ENCODE measurements at regions not wholly inside any gene's neighbourhood (a gene's known extent, or its start where the extent isn't known, plus 50 kb on each side); places are given as distances from the start of the nearest gene placed in this dataset.

DNA sequence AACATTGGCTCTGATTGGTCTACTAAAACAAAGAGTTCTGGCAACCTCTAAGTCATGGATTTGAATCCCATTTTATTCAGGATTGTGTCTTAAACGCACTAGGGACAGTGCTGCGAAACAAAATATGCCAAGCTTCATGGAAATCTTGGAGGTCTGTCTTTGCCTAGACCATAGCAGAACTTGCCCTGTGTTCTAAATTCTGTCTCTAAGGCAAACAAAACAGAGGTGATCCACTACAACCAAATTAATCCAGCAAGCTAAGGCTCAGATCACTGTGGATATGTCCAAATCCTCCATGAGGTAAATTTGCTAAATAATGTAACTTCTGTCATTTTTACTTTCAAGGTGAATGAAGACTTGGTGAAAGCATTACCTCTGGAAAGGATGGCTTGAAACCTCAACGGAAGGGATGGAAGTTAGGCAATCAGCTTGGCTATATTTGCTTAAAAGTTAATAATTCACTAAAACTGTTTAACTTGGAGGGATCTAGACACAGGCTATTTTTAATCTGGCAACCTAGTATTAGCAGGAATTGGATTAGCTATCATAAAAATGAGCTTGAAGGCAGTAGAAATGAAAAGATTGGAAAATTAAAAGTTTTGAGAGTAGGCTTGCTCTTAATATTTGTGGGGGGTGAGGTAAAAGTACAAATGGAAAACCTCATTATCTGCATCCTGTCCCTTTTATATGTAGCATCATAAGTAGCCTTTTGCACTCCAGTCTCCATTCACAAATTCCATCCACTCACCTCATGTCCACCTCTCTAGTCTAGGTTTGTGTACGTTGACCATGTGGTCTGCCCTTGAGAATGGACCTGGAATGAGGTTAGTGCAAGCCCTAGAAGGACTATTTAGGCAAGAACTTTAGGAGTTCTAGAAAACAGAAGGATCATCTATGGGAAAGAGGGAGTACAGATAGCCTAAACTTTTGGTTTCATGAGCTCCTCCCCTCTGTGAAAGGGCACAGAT is 176.2 kb downstream of the SMC2 start:
- no peak overlapping the region for H3K27ac ChIP-seq (ENCODE audit: low read depth in 2 of 2, low read length in 2 of 2)
- TF ChIP-seq, protein P1, sequence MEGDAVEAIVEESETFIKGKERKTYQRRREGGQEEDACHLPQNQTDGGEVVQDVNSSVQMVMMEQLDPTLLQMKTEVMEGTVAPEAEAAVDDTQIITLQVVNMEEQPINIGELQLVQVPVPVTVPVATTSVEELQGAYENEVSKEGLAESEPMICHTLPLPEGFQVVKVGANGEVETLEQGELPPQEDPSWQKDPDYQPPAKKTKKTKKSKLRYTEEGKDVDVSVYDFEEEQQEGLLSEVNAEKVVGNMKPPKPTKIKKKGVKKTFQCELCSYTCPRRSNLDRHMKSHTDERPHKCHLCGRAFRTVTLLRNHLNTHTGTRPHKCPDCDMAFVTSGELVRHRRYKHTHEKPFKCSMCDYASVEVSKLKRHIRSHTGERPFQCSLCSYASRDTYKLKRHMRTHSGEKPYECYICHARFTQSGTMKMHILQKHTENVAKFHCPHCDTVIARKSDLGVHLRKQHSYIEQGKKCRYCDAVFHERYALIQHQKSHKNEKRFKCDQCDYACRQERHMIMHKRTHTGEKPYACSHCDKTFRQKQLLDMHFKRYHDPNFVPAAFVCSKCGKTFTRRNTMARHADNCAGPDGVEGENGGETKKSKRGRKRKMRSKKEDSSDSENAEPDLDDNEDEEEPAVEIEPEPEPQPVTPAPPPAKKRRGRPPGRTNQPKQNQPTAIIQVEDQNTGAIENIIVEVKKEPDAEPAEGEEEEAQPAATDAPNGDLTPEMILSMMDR (IDR thresholded peaks at IDR 0.05; ENCODE audit: borderline replicate concordance, extremely low read depth, insufficient read depth), result no peak
- intact Hi-C loops (cut with DNase I), result no loop called here

DNA sequence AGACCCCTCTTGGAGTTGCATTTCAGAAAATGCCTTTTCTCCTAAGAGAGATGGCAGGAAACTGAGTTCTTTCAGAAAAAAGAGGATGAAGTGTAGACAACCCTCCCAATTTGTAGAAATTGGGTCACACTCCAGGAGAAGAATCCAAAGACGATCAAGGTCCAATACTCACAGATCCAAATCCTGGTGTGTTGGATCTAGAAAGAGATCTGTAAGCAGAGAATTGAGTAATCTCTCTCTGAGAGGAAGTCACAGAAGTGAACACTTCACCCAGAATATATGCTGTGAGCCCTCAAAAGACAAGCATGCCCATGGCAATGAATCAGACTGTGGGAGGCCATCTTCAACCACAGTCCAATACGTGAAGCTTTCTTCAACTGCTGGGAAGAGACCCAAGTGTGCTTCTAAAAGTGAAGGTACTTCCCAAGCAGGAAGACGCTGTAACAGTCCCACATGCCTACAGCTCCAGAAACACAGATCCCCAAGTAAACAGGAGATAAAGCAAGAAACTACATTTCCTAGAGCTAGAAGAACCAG is 182.7 kb downstream of the SMC2 start:
- Histone ChIP-seq H3K27me3 (ENCODE audit: control insufficient read depth, insufficient read depth, low read length) (no peaks in the 10 kb centered on the region), H3K36me3 (ENCODE audit: control insufficient read depth in 2 of 3, insufficient read depth in 3 of 3, low read length in 3 of 3) (no peaks in the 10 kb centered on the region), H3K4me3 (ENCODE audit: low read length in 3 of 3) (no peak overlapping the region), H3K27ac (ENCODE audit: low read depth in 2 of 2, low read length in 2 of 2) (no peak overlapping the region), H3K9ac (ENCODE audit: low read length in 3 of 3) (no peak overlapping the region), H3K4me1 (ENCODE audit: control insufficient read depth in 2 of 3, insufficient read depth in 2 of 3, low read depth in 1 of 3, low read length in 3 of 3) (no peaks in the 10 kb centered on the region), H3K9me3 (ENCODE audit: control insufficient read depth in 2 of 3, insufficient read depth in 1 of 3, low read length in 3 of 3) (no peaks in the 10 kb centered on the region)
- TF ChIP-seq, protein P1 (IDR thresholded peaks at IDR 0.05; ENCODE audit: borderline replicate concordance, extremely low read depth, insufficient read depth), result no peak
- intact Hi-C loops (cut with DNase I), result no loop called here
- FAIRE-seq (no peak), DNase-seq (no peak)

More for the DNA sequence above, 176.2 kb downstream of the SMC2 start:
- no peak overlapping the region for H3K9ac ChIP-seq (ENCODE audit: low read length in 3 of 3)
- H3K36me3 ChIP-seq (ENCODE audit: control insufficient read depth in 2 of 3, insufficient read depth in 3 of 3, low read length in 3 of 3), result no peaks in the 10 kb centered on the region
- no peak overlapping the region for H3K4me3 ChIP-seq (ENCODE audit: low read length in 3 of 3)
- no peaks in the 10 kb centered on the region for H3K9me3 ChIP-seq (ENCODE audit: control insufficient read depth in 2 of 3, insufficient read depth in 1 of 3, low read length in 3 of 3)
- no peaks in the 10 kb centered on the region for H3K4me1 ChIP-seq (ENCODE audit: control insufficient read depth in 2 of 3, insufficient read depth in 2 of 3, low read depth in 1 of 3, low read length in 3 of 3)
- DNase-seq, result no peak
- H3K27me3 ChIP-seq (ENCODE audit: control insufficient read depth, insufficient read depth, low read length), result no peaks in the 10 kb centered on the region
- no peak for FAIRE-seq

DNA sequence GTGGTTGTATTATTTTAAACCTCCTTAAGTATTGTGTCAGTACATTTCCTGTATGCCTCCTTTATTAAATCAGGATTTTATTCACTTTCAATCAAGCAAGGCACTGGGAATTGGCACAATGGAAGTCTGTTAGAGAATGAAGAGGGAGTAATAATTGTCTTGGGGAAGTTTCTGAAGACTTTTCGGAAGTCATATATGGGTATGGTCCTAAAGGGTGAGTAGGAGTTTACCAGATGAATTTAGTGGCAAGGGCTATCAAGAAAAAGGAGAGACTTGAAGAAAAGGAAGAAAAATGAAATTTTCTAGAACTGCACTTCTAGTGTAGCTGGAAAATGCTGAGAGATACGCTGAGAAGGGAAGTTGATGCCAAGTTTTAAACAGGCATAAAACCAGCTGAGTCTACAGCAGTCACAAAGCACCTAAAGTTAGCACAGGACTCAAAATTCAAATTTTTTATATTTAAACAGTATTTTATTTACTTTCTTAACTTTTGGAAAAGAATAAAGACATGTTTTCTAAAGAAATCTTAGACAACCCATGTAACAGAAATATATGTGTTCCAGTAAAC is 184.9 kb downstream of the SMC2 start:
- Histone ChIP-seq H3K9ac (ENCODE audit: low read length in 3 of 3) (no peak overlapping the region), H3K27ac (ENCODE audit: low read depth in 2 of 2, low read length in 2 of 2) (no peak overlapping the region), H3K4me1 (ENCODE audit: control insufficient read depth in 2 of 3, insufficient read depth in 2 of 3, low read depth in 1 of 3, low read length in 3 of 3) (no peaks in the 10 kb centered on the region), H3K27me3 (ENCODE audit: control insufficient read depth, insufficient read depth, low read length) (no peaks in the 10 kb centered on the region), H3K36me3 (ENCODE audit: control insufficient read depth in 2 of 3, insufficient read depth in 3 of 3, low read length in 3 of 3) (no peaks in the 10 kb centered on the region), H3K9me3 (ENCODE audit: control insufficient read depth in 2 of 3, insufficient read depth in 1 of 3, low read length in 3 of 3) (no peaks in the 10 kb centered on the region), H3K4me3 (ENCODE audit: low read length in 3 of 3) (no peak overlapping the region)
- FAIRE-seq (no peak), DNase-seq (no peak)
- TF ChIP-seq, protein P1 (IDR thresholded peaks at IDR 0.05; ENCODE audit: borderline replicate concordance, extremely low read depth, insufficient read depth), result no peak
- intact Hi-C loops (cut with DNase I), result no loop called here
